ENCODE measurements at regions not wholly inside any gene's neighbourhood (a gene's known extent, or its start where the extent isn't known, plus 50 kb on each side); places are given as distances from the start of the nearest gene placed in this dataset.

- no peak for ATAC-seq
- Mint-ChIP-seq H3K27ac (no peak overlapping the region), H3K4me3 (no peak overlapping the region), H3K9me3 (no peaks in the 10 kb centered on the region), H3K36me3 (no peaks in the 10 kb centered on the region), H3K4me1 (no peaks in the 10 kb centered on the region)
- no peak for DNase-seq (ENCODE audit: low spot score in 2 of 2)
These were observed 129.9 kb downstream of the WIF1 start for GRCh38 chr12:64991121-64991611.

GRCh38 chr12:64992116-64992515, 129.0 kb downstream of the WIF1 start:
- Mint-ChIP-seq H3K4me1 (no peaks in the 10 kb centered on the region), H3K36me3 (no peaks in the 10 kb centered on the region), H3K4me3 (no peak overlapping the region), H3K9me3 (no peaks in the 10 kb centered on the region), H3K27ac (no peak overlapping the region)
- ATAC-seq (no peak), DNase-seq (ENCODE audit: low spot score in 2 of 2) (no peak)

- Mint-ChIP-seq H3K27ac (no peak overlapping the region), H3K4me1 (no peaks in the 10 kb centered on the region), H3K9me3 (no peaks in the 10 kb centered on the region), H3K4me3 (no peak overlapping the region), H3K36me3 (no peaks in the 10 kb centered on the region)
- ATAC-seq = no peak
- DNase-seq (ENCODE audit: low spot score in 2 of 2) = no peak
These were observed 128.5 kb downstream of the WIF1 start for GRCh38 chr12:64992641-64993040.

GRCh38 chr12:64993461-64993860, 127.6 kb downstream of the WIF1 start:
- H3K36me3 Mint-ChIP-seq = no peaks in the 10 kb centered on the region
- no peak for DNase-seq (ENCODE audit: low spot score in 2 of 2)
- no peak overlapping the region for H3K4me3 Mint-ChIP-seq
- H3K9me3 Mint-ChIP-seq = no peaks in the 10 kb centered on the region
- no peaks in the 10 kb centered on the region for H3K4me1 Mint-ChIP-seq
- no peak for ATAC-seq
- no peak overlapping the region for H3K27ac Mint-ChIP-seq

GRCh38 chr12:64995816-64996215, 125.3 kb downstream of the WIF1 start:
- H3K4me3 Mint-ChIP-seq = no peak overlapping the region
- no peak overlapping the region for H3K27ac Mint-ChIP-seq
- H3K9me3 Mint-ChIP-seq = no peaks in the 10 kb centered on the region
- DNase-seq (ENCODE audit: low spot score in 2 of 2) (no peak), ATAC-seq (no peak)
- H3K36me3 Mint-ChIP-seq = no peaks in the 10 kb centered on the region
- H3K4me1 Mint-ChIP-seq = no peaks in the 10 kb centered on the region

- DNase-seq (ENCODE audit: low spot score in 2 of 2) (no peak), ATAC-seq (no peak)
- Mint-ChIP-seq H3K4me3 (no peak overlapping the region), H3K27ac (no peak overlapping the region), H3K9me3 (no peaks in the 10 kb centered on the region), H3K36me3 (no peaks in the 10 kb centered on the region), H3K4me1 (no peaks in the 10 kb centered on the region)
These were observed 123.2 kb downstream of the WIF1 start for GRCh38 chr12:64997858-64998257.

GRCh38 chr12:64998371-64999147, 122.5 kb downstream of the WIF1 start:
- no peaks in the 10 kb centered on the region for H3K4me1 Mint-ChIP-seq
- H3K9me3 Mint-ChIP-seq = no peaks in the 10 kb centered on the region
- H3K36me3 Mint-ChIP-seq = no peaks in the 10 kb centered on the region
- ATAC-seq = no peak
- H3K27ac Mint-ChIP-seq = no peak overlapping the region
- DNase-seq (ENCODE audit: low spot score in 2 of 2) = no peak
- no peak overlapping the region for H3K4me3 Mint-ChIP-seq

GRCh38 chr12:64999148-64999425, 122.0 kb downstream of the WIF1 start:
- no peaks in the 10 kb centered on the region for H3K36me3 Mint-ChIP-seq
- no peak overlapping the region for H3K4me3 Mint-ChIP-seq
- H3K27ac Mint-ChIP-seq = no peak overlapping the region
- no peaks in the 10 kb centered on the region for H3K4me1 Mint-ChIP-seq
- ATAC-seq (no peak), DNase-seq (ENCODE audit: low spot score in 2 of 2) (no peak)
- H3K9me3 Mint-ChIP-seq = no peaks in the 10 kb centered on the region

All from stimulated activated effector memory CD8-positive, alpha-beta T cell treated with anti-CD3 and anti-CD28 coated beads, Interleukin-12 subunit alpha, Interleukin-12 subunit beta, amount 100 ng/mL, for 72 hours (primary cell).